GM18867 (cell line): ENCODE measurements at regions not wholly inside any gene's neighbourhood (a gene's known extent, or its start where the extent isn't known, plus 50 kb on each side); places are given as distances from the start of the nearest gene placed in this dataset.

Source experiments
- ATAC-seq: cut with Tn5 transposase; IDR thresholded peaks from one replicate; pipeline ENCODE4 v1.9.1; 2021; ENCODE audit warnings: mild to moderate bottlenecking, moderate library complexity; ENCODE audit not compliant: unreplicated experiment

DNA sequence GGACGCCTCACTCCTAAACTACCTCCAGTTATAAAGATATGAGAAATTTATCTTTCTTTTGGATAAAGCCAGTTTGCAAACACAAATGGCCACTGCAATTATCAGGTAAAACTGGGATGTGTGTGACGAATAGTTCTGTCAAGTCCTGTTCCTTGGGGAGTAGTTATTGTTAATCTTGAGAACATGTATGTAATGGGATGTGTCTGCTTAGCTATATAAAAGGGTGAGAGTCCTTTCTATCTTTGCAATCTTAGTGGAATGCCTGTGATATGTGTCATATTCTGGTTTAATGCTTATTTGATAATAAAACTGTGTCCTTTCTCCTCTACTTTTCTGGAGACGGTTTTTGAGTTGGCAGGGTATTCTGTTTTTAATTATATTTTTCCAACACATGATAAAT, 56.1 kb upstream of the PKP2 start:
- no peak for ATAC-seq

DNA sequence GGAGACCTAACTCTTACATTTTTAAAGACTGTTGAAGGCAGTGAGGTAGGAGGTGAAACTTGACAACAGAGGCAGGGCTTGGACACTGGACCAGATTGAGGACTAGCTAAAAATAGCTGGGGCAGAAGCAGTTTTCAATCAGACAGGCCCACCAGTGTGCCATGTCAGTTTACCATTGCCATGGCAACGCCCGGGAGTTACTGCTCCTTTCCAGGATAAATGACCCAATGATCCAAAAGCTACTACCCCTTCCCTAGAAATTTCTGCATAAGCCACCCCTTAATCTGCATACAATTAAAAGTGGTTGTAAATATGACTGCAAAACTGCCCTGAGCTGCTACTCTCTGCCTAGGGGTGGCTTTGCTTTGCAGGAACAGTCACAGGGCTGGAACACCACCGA, 53.2 kb upstream of the PKP2 start:
- no peak for ATAC-seq

DNA sequence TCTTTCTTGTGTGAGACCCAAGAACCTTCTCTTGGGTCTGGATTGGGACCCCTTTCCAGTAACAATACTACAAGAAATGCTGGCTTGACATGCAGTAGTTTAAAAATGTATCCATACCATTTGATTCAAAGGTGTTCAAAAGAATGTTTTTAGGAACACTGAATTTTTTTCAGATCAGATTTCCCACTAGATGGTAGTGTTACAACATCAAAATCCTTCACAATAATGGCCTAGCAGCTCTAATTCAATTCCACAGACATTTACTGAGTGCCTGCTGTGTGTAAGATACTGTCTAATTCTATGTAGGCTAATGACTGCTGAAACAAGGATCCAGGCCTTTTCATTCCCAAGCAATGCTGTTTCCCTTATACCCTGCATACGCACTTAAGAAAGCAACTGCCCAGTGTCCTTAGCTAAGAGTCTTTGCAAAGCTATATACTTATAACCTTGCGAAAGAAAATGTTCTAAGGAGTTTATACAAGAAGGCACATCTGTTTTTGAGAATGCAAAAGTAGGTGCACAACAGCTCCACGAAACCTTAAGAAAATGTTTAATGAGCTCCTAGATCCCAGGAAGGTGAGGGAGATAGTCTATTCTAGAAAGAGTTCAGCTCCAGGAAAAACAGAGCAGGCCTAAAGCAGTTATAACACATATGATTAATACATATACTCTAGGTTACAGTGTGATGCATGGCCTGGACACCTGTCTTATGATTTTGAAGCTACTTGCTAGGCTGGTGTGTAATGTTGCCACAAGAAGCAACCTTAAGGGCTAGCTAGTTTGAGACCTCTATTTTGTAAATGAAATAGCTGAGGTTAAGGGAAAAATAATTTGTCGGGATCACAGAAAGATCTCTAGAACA, 50.9 kb upstream of the PKP2 start:
- ATAC-seq = no peak

DNA sequence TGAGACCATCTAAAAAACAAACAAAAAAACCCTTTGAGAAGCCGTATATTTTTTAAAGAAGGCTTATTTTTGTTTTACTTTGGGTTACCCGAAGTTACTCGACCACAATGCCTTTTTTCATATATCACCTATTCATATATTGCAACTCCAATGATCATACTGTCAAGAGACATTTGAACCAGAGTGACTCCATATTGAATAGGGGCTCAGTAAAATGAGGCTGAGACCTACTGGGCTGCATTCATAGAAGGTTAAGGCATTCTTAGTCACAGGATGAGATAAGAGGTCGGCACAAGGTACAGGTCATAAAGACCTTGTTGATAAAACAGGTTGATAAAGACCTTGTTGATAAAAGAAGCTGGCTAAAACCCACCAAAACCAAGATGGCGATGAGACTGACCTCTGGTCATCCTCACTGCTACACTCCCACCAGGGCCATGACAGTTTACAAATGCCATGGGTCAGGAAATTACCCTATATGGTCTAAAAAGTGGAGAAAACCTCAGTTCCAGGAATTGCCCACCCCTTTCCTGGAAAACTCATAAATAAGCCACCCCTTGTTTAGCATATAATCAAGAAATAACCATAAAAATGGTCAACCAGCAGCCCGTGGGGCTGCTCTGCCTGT, 50.0 kb upstream of the PKP2 start:
- no peak for ATAC-seq
